ENCODE measurements at regions not wholly inside any gene's neighbourhood (a gene's known extent, or its start where the extent isn't known, plus 50 kb on each side); places are given as distances from the start of the nearest gene placed in this dataset.

- no peak for TF ChIP-seq EZH2 (IDR thresholded peaks at IDR 0.05; ENCODE audit: borderline replicate concordance, low read depth, low read length, poor library complexity, severe bottlenecking)
- no peak for TF ChIP-seq CTCF (conservative IDR thresholded peaks at IDR 0.05; ENCODE audit: low read depth, low read length)
Measured at GRCh38 chr3:4208556-4208955, 94.6 kb upstream of the SETMAR start.
